Ishikawa (cell line): ENCODE measurements at regions not wholly inside any gene's neighbourhood (a gene's known extent, or its start where the extent isn't known, plus 50 kb on each side); places are given as distances from the start of the nearest gene placed in this dataset.

Experiments used
- CEBPB ChIP-seq: IDR thresholded peaks from 2 replicates; pipeline ENCODE4 v1.6.1; 2012
- EP300 ChIP-seq: IDR thresholded peaks from 2 replicates; pipeline ENCODE4 v1.6.1; 2012; ENCODE audit warnings: borderline replicate concordance
- REST ChIP-seq: IDR thresholded peaks from 2 replicates; pipeline ENCODE4 v1.6.1; 2012; ENCODE audit warnings: low read depth, mild to moderate bottlenecking

GRCh38 chr5:103428923-103429322, 133.7 kb downstream of the NUDT12 start:
- TF ChIP-seq REST: no peak
- no peak for TF ChIP-seq CEBPB
- TF ChIP-seq EP300: no peak
